IMR-90 (cell line): ENCODE measurements at regions not wholly inside any gene's neighbourhood (a gene's known extent, or its start where the extent isn't known, plus 50 kb on each side); places are given as distances from the start of the nearest gene placed in this dataset.

ENCODE experiments used
- ATAC-seq: fragments of 200-7000 bp; cut with Tn5 transposase; 2 replicates; pipeline ENCODE4 v1.9.1; 2020; ENCODE audit warnings: low read depth, mild to moderate bottlenecking, moderate library complexity
- BruUV-seq: library from RNA; stranded (reverse); fragments of 400-500 nt; replicated peaks from 2 replicates; lab custom pipeline; 2021; lab: Mats Ljungman, UMichigan
- CTCF ChIA-PET: fragments of 300-600 bp; formaldehyde crosslinking; extraction: SDS; loops from one replicate; lab custom pipeline; 2021; ENCODE audit warnings: antibody characterized with exemption; lab: Yijun Ruan, JAX
- POLR2A ChIA-PET: fragments of 300-600 bp; sonication (Branson Sonifier 250); formaldehyde crosslinking; loops from one replicate; lab custom pipeline; 2022; ENCODE audit warnings: antibody characterized with exemption; ENCODE audit not compliant: unreplicated experiment; lab: Charles Lee
- DNase-seq: peaks from one replicate; pipeline ENCODE4 v3.0.0; 2013
- H2AFZ ChIP-seq: replicated peaks from 2 replicates; pipeline ENCODE3; 2013; ENCODE audit warnings: low read length, mild to moderate bottlenecking; ENCODE audit not compliant: poor library complexity
- H2AK5ac ChIP-seq: 2 replicates; pipeline ENCODE4 v1.6.1; 2013; ENCODE audit warnings: low read depth, low read length, inconsistent platforms
- H2AK9ac ChIP-seq: replicated peaks from 2 replicates; pipeline ENCODE3; 2013; ENCODE audit warnings: mild to moderate bottlenecking, low read depth, low read length, moderate library complexity; ENCODE audit not compliant: poor library complexity
- H2BK120ac ChIP-seq: 2 replicates; pipeline ENCODE4 v1.6.1; 2013; ENCODE audit warnings: low read depth, low read length, inconsistent platforms
- H2BK15ac ChIP-seq: 3 replicates; pipeline ENCODE4 v1.6.1; 2013; ENCODE audit warnings: low read depth, low read length, inconsistent platforms
- H2BK20ac ChIP-seq: 2 replicates; pipeline ENCODE4 v1.6.1; 2013; ENCODE audit warnings: low read depth, mild to moderate bottlenecking, inconsistent platforms, low read length, moderate library complexity
- H2BK5ac ChIP-seq: 2 replicates; pipeline ENCODE4 v1.6.1; 2013; ENCODE audit warnings: mild to moderate bottlenecking, low read depth, low read length, inconsistent platforms; ENCODE audit not compliant: poor library complexity, severe bottlenecking
- H3K14ac ChIP-seq: replicated peaks from 2 replicates; pipeline ENCODE4 v1.6.1; 2013; ENCODE audit warnings: low read depth, low read length, inconsistent platforms
- H3K18ac ChIP-seq: 2 replicates; pipeline ENCODE4 v1.6.1; 2013; ENCODE audit warnings: low read depth, low read length, control low read depth
- H3K23ac ChIP-seq: 2 replicates; pipeline ENCODE4 v1.6.1; 2013; ENCODE audit warnings: low read depth, low read length, inconsistent platforms
- H3K27ac ChIP-seq: 2 replicates; pipeline ENCODE4 v1.5.1; 2013; ENCODE audit warnings: mild to moderate bottlenecking, control low read depth, low read length; ENCODE audit not compliant: insufficient read depth
- H3K27me3 ChIP-seq: 2 replicates; pipeline ENCODE4 v1.6.1; 2013; ENCODE audit warnings: low read length; ENCODE audit not compliant: control insufficient read depth, insufficient read depth
- H3K36me3 ChIP-seq: 2 replicates; pipeline ENCODE4 v1.6.1; 2013; ENCODE audit warnings: low read length, mixed read lengths; ENCODE audit not compliant: control insufficient read depth, insufficient read depth
- H3K4ac ChIP-seq: 2 replicates; pipeline ENCODE4 v1.6.1; 2013; ENCODE audit warnings: low read depth, low read length, inconsistent platforms
- H3K4me1 ChIP-seq: 2 replicates; pipeline ENCODE4 v1.6.1; 2013; ENCODE audit warnings: low read length, mixed read lengths; ENCODE audit not compliant: control insufficient read depth, insufficient read depth
- H3K4me2 ChIP-seq: 2 replicates; pipeline ENCODE4 v1.6.1; 2013; ENCODE audit warnings: low read depth, mild to moderate bottlenecking, control low read depth, low read length, moderate library complexity
- H3K4me3 ChIP-seq: 2 replicates; pipeline ENCODE4 v1.5.1; 2013; ENCODE audit warnings: low read depth, mild to moderate bottlenecking, control low read depth, low read length, moderate library complexity; ENCODE audit not compliant: insufficient read depth
- H3K56ac ChIP-seq: 2 replicates; pipeline ENCODE4 v1.6.1; 2013; ENCODE audit warnings: low read length, inconsistent platforms; ENCODE audit not compliant: insufficient read depth; ENCODE audit errors: extremely low read depth
- H3K79me1 ChIP-seq, 2 experiments: 2 replicates each; pipeline ENCODE4 v1.6.1; 2013; ENCODE audit warnings: low read length in 2 of 2, inconsistent platforms in 1 of 2, low read depth in 1 of 2
- H3K9ac ChIP-seq: 2 replicates; pipeline ENCODE4 v1.6.1; 2013; ENCODE audit warnings: low read depth, low read length, control low read depth
- H3K9me1 ChIP-seq: 2 replicates; pipeline ENCODE4 v1.6.1; 2013; ENCODE audit warnings: low read length, inconsistent platforms; ENCODE audit not compliant: insufficient read depth
- H3K9me3 ChIP-seq: 2 replicates; pipeline ENCODE4 v1.6.1; 2013; ENCODE audit warnings: low read length; ENCODE audit not compliant: control insufficient read depth, insufficient read depth
- H4K20me1 ChIP-seq: 2 replicates; pipeline ENCODE4 v1.6.1; 2013; ENCODE audit warnings: low read length, inconsistent platforms; ENCODE audit not compliant: insufficient read depth
- H4K5ac ChIP-seq: 2 replicates; pipeline ENCODE4 v1.6.1; 2013; ENCODE audit warnings: mild to moderate bottlenecking, low read depth, low read length, control low read depth
- H4K8ac ChIP-seq, 2 experiments: 2 replicates each; pipeline ENCODE4 v1.6.1; 2013; ENCODE audit warnings: low read depth in 2 of 2, low read length in 2 of 2, control low read depth in 1 of 2, inconsistent platforms in 1 of 2
- H4K91ac ChIP-seq: 2 replicates; pipeline ENCODE4 v1.6.1; 2013; ENCODE audit warnings: low read depth, low read length, inconsistent platforms; ENCODE audit not compliant: insufficient read depth
- BHLHE40 ChIP-seq: fragments of 150-350 bp; IDR thresholded peaks from 2 replicates; pipeline ENCODE4 v1.6.1; 2016; ENCODE audit warnings: mild to moderate bottlenecking, low read depth, low read length
- CEBPB ChIP-seq: IDR thresholded peaks from 2 replicates; pipeline ENCODE4 v1.6.1; 2012; ENCODE audit warnings: low read depth, low read length, improper control_type of control experiment
- CHD1 ChIP-seq: IDR thresholded peaks from 2 replicates; pipeline ENCODE4 v1.6.1; 2012; ENCODE audit warnings: low read depth, low read length, improper control_type of control experiment
- FOS ChIP-seq: fragments of 150-350 bp; IDR thresholded peaks from 2 replicates; pipeline ENCODE4 v1.6.1; 2016; ENCODE audit warnings: low read depth, low read length
- MAFK ChIP-seq: IDR thresholded peaks from 2 replicates; pipeline ENCODE4 v1.6.1; 2012; ENCODE audit warnings: low read depth, low read length, improper control_type of control experiment
- MAZ ChIP-seq: IDR thresholded peaks from 2 replicates; pipeline ENCODE4 v1.6.1; 2012; ENCODE audit warnings: low read depth, mild to moderate bottlenecking, low read length, improper control_type of control experiment, moderate library complexity, borderline replicate concordance
- MXI1 ChIP-seq: IDR thresholded peaks from 2 replicates; pipeline ENCODE4 v1.6.1; 2012; ENCODE audit warnings: low read depth, mild to moderate bottlenecking, low read length, moderate library complexity, borderline replicate concordance
- NFE2L2 ChIP-seq: fragments of 150-350 bp; IDR thresholded peaks from 2 replicates; pipeline ENCODE4 v1.6.1; 2016; ENCODE audit warnings: low read depth, mild to moderate bottlenecking, low read length
- POLR2A ChIP-seq: IDR thresholded peaks from 2 replicates; pipeline ENCODE4 v1.6.1; 2012; ENCODE audit warnings: mild to moderate bottlenecking, low read depth, low read length
- RAD21 ChIP-seq: IDR thresholded peaks from 2 replicates; pipeline ENCODE4 v1.6.1; 2012; ENCODE audit warnings: low read length, improper control_type of control experiment
- RCOR1 ChIP-seq: IDR thresholded peaks from 2 replicates; pipeline ENCODE4 v1.6.1; 2012; ENCODE audit warnings: mild to moderate bottlenecking, low read length, improper control_type of control experiment; ENCODE audit not compliant: insufficient replicate concordance
- RFX5 ChIP-seq: IDR thresholded peaks from 2 replicates; pipeline ENCODE4 v1.8.0; 2012; ENCODE audit warnings: low read depth, mild to moderate bottlenecking, low read length, moderate library complexity
- SMC3 ChIP-seq: fragments of 150-350 bp; IDR thresholded peaks from 2 replicates; pipeline ENCODE4 v1.6.1; 2016; ENCODE audit warnings: low read depth, mild to moderate bottlenecking, antibody characterized with exemption, low read length, moderate library complexity
- WGBS, 2 experiments: methylation state at CpG; one replicate each; pipeline versions ENCODE4 v1.1.5 to v1.1.7; 2013; ENCODE audit warnings: missing lambda C conversion rate in 2 of 2; ENCODE audit not compliant: insufficient read length in 1 of 2; ENCODE audit errors: extremely low coverage in 2 of 2; 5-methylcytosine and 5-hydroxymethylcytosine counted together
- dilution Hi-C: fragments of 300-500 bp; cut with HindIII; formaldehyde crosslinking; loops from one replicate; pipeline ENCODE4 v1.14.3; 2018; ENCODE audit warnings: low sequenced_read_pairs; ENCODE audit not compliant: unreplicated experiment
- in situ Hi-C: fragments of 300-500 bp; cut with MboI; formaldehyde crosslinking; loops from 3 replicates; pipeline ENCODE4 v1.14.3; 2019; ENCODE audit warnings: low sequenced_read_pairs, inconsistent platforms, mixed read lengths
- intact Hi-C: fragments of 100-400 bp; cut with micrococcal nuclease; formaldehyde crosslinking; loops from 2 replicates; pipeline ENCODE4 v1.10.0; 2022
- TF ChIP-seq, protein P1 (sequence below): fragments of 150-350 bp; IDR thresholded peaks from 2 replicates; pipeline ENCODE4 v1.6.1; 2017; ENCODE audit warnings: mild to moderate bottlenecking, antibody characterized with exemption, low read length, low read depth
- TF ChIP-seq, protein P2 (sequence below): fragments of 150-350 bp; IDR thresholded peaks from 2 replicates; pipeline ENCODE4 v1.6.1; 2016; ENCODE audit warnings: low read depth, mild to moderate bottlenecking, low read length, moderate library complexity, borderline replicate concordance
- TF ChIP-seq, protein P3 (sequence below): conservative IDR thresholded peaks from 2 replicates; pipeline ENCODE4 v1.5.1; 2012; ENCODE audit warnings: mild to moderate bottlenecking, low read depth, low read length, improper control_type of control experiment

DNA sequence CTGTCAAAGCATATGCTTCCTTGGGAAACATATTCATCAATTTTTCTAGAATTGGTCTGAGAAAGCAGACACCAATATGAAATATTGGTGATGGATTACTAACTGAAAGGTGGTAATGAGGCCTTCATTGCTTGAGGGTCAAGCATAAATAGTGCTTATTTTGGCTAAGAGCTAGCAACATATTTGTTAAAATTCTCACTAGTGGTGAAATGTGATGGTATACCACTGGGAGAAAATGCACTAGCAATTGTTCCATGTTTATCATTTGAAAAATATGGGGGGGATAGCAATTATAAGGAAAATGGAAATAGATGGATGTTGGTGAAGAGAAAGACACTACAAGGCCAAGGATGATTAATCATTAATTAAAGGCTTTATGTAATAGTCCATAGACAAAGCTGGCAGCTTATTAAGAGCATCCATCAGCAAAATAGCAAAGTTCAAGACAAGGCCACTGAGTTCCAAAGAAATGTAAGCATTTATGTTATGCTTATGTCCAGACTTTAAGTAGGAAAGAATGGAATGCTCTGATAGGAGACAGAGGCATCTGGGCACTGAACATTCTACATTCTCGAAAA, 253.7 kb upstream of the PRDM9 start:
- BruUV-seq, result no TSS peak
- in situ Hi-C loops, result no loop called here

More for the DNA sequence above, 253.7 kb upstream of the PRDM9 start:
- Histone ChIP-seq H3K9ac (no peak overlapping the region), H3K9me1 (no peaks in the 10 kb centered on the region), H3K4me2 (no peak overlapping the region), H3K4me3 (no peak overlapping the region), H3K18ac (no peak overlapping the region), H3K56ac (no peak overlapping the region), H4K5ac (no peak overlapping the region), H2AFZ (no peak overlapping the region), H2BK20ac (no peak overlapping the region), H2AK9ac (no peak overlapping the region), H3K23ac (no peak overlapping the region), H4K8ac (no peak overlapping the region), H4K20me1 (no peaks in the 10 kb centered on the region), H3K9me3 (peaks cover 3% of the 10 kb centered on the region), H3K4me1 (no peaks in the 10 kb centered on the region), H3K14ac (no peak overlapping the region), H4K91ac (no peak overlapping the region), H3K27me3 (no peaks in the 10 kb centered on the region), H3K4ac (no peak overlapping the region), H3K36me3 (no peaks in the 10 kb centered on the region), H2AK5ac (no peak overlapping the region), H2BK15ac (no peak overlapping the region), H3K79me1 (no peaks in the 10 kb centered on the region), H2BK120ac (no peak overlapping the region), H3K27ac (no peak overlapping the region), H2BK5ac (no peak overlapping the region)
- no peak for ATAC-seq
- TF ChIP-seq, protein P1, sequence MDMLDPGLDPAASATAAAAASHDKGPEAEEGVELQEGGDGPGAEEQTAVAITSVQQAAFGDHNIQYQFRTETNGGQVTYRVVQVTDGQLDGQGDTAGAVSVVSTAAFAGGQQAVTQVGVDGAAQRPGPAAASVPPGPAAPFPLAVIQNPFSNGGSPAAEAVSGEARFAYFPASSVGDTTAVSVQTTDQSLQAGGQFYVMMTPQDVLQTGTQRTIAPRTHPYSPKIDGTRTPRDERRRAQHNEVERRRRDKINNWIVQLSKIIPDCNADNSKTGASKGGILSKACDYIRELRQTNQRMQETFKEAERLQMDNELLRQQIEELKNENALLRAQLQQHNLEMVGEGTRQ, result no peak
- TF ChIP-seq MAFK (no peak), RFX5 (no peak), BHLHE40 (no peak), POLR2A (no peak), RAD21 (no peak), MAZ (no peak), FOS (no peak), SMC3 (no peak), CHD1 (no peak), RCOR1 (no peak), CEBPB (no peak), MXI1 (no peak), NFE2L2 (no peak)
- TF ChIP-seq, protein P2, sequence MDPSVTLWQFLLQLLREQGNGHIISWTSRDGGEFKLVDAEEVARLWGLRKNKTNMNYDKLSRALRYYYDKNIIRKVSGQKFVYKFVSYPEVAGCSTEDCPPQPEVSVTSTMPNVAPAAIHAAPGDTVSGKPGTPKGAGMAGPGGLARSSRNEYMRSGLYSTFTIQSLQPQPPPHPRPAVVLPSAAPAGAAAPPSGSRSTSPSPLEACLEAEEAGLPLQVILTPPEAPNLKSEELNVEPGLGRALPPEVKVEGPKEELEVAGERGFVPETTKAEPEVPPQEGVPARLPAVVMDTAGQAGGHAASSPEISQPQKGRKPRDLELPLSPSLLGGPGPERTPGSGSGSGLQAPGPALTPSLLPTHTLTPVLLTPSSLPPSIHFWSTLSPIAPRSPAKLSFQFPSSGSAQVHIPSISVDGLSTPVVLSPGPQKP, result no peak
- TF ChIP-seq, protein P3, sequence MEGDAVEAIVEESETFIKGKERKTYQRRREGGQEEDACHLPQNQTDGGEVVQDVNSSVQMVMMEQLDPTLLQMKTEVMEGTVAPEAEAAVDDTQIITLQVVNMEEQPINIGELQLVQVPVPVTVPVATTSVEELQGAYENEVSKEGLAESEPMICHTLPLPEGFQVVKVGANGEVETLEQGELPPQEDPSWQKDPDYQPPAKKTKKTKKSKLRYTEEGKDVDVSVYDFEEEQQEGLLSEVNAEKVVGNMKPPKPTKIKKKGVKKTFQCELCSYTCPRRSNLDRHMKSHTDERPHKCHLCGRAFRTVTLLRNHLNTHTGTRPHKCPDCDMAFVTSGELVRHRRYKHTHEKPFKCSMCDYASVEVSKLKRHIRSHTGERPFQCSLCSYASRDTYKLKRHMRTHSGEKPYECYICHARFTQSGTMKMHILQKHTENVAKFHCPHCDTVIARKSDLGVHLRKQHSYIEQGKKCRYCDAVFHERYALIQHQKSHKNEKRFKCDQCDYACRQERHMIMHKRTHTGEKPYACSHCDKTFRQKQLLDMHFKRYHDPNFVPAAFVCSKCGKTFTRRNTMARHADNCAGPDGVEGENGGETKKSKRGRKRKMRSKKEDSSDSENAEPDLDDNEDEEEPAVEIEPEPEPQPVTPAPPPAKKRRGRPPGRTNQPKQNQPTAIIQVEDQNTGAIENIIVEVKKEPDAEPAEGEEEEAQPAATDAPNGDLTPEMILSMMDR, result no peak
- intact Hi-C loops (no loop called here), dilution Hi-C loops (no loop called here)
- ChIA-PET POLR2A (no interaction called here), CTCF (no interaction called here)
- WGBS, 2 experiments, result no CpG with 5 or more reads among the region's 1 CpG
- no peak for DNase-seq
